LNCaP clone FGC (cell line): ENCODE measurements at regions not wholly inside any gene's neighbourhood (a gene's known extent, or its start where the extent isn't known, plus 50 kb on each side); places are given as distances from the start of the nearest gene placed in this dataset.

ENCODE experiments used
- DNase-seq: peaks from one replicate; pipeline ENCODE4 v3.0.0-alpha.2; 2011; ENCODE audit warnings: low read depth
- H3K4me3 ChIP-seq: 2 replicates; pipeline ENCODE4 v1.5.1; 2011; ENCODE audit warnings: mild to moderate bottlenecking, low read depth, low read length, control low read depth
- TF ChIP-seq, protein P1 (sequence below): IDR thresholded peaks from 2 replicates; pipeline ENCODE4 v1.5.1; 2012; ENCODE audit warnings: mild to moderate bottlenecking; ENCODE audit not compliant: control insufficient read depth, insufficient read depth; ENCODE audit errors: extremely low read depth

GRCh38 chr11:116294630-116295029 is 478.2 kb downstream of the BUD13 start:
- no peak overlapping the region for H3K4me3 ChIP-seq
- no peak for DNase-seq
- TF ChIP-seq, protein P1, sequence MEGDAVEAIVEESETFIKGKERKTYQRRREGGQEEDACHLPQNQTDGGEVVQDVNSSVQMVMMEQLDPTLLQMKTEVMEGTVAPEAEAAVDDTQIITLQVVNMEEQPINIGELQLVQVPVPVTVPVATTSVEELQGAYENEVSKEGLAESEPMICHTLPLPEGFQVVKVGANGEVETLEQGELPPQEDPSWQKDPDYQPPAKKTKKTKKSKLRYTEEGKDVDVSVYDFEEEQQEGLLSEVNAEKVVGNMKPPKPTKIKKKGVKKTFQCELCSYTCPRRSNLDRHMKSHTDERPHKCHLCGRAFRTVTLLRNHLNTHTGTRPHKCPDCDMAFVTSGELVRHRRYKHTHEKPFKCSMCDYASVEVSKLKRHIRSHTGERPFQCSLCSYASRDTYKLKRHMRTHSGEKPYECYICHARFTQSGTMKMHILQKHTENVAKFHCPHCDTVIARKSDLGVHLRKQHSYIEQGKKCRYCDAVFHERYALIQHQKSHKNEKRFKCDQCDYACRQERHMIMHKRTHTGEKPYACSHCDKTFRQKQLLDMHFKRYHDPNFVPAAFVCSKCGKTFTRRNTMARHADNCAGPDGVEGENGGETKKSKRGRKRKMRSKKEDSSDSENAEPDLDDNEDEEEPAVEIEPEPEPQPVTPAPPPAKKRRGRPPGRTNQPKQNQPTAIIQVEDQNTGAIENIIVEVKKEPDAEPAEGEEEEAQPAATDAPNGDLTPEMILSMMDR = no peak

DNA sequence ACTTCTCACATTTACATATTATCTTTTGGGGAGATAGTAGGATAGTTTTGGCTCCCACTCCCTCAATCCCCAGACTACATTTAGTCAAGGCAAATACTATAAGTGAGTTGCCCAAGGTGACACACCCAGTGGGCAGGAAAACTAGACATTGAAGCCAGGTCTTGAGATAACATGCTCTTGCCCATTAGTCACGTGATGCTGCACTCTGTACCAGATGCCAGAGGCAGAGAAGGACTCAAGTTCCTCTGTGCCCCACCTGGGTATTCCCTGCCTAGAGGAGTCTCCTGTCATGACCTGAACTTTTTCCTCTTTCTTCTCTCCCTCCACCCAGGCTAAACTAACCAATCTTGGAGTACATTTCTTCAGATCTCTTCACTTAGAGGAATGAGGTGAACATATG is 484.9 kb downstream of the BUD13 start:
- DNase-seq = no peak
- TF ChIP-seq, protein P1 = no peak
- H3K4me3 ChIP-seq = no peak overlapping the region

DNA sequence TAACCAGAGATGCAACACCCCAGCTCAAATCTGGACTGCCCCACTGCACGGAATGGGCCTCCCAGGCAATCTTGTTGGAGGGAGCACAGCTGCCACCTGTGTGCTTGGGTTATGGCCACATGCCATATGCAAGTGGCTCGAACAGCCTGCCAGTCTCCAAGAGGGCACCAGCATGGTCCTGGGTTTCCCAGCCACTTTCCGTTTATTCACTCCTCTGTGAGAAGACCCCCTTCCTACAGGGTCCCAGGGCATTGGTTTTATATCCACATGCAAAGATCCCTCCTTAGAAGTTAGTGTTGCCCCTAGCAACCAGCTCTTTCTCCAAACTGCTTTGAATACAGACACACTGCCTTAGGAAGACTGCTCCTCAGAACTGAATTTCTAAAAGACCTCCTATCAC is 487.8 kb downstream of the BUD13 start:
- no peak overlapping the region for H3K4me3 ChIP-seq
- TF ChIP-seq, protein P1 = no peak
- DNase-seq = no peak

DNA sequence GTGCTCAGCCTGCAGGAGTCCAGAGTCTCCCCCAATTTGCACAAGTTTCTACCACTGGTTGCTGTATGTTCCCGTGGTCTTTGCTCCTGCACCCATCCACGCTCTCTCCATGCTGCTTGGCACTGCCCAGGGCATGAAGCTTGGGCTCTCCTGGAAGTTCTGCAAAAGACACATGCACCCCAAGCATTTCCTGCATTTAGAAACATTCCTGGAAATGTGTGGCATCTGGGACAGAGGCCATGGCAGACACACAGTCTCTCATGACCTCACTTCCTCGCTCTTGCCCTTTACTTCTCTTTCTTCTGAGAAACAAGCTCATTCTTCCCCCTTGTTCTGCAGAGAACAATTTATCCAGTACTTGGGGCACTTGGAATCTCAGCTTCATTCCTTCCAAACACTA is 489.5 kb downstream of the BUD13 start:
- TF ChIP-seq, protein P1 = no peak

GRCh38 chr11:116282481-116282880 is 490.3 kb downstream of the BUD13 start:
- H3K4me3 ChIP-seq = no peak overlapping the region
- DNase-seq = no peak
- TF ChIP-seq, protein P1 = no peak

More for the DNA sequence above, 489.5 kb downstream of the BUD13 start:
- no peak overlapping the region for H3K4me3 ChIP-seq
- no peak for DNase-seq

DNA sequence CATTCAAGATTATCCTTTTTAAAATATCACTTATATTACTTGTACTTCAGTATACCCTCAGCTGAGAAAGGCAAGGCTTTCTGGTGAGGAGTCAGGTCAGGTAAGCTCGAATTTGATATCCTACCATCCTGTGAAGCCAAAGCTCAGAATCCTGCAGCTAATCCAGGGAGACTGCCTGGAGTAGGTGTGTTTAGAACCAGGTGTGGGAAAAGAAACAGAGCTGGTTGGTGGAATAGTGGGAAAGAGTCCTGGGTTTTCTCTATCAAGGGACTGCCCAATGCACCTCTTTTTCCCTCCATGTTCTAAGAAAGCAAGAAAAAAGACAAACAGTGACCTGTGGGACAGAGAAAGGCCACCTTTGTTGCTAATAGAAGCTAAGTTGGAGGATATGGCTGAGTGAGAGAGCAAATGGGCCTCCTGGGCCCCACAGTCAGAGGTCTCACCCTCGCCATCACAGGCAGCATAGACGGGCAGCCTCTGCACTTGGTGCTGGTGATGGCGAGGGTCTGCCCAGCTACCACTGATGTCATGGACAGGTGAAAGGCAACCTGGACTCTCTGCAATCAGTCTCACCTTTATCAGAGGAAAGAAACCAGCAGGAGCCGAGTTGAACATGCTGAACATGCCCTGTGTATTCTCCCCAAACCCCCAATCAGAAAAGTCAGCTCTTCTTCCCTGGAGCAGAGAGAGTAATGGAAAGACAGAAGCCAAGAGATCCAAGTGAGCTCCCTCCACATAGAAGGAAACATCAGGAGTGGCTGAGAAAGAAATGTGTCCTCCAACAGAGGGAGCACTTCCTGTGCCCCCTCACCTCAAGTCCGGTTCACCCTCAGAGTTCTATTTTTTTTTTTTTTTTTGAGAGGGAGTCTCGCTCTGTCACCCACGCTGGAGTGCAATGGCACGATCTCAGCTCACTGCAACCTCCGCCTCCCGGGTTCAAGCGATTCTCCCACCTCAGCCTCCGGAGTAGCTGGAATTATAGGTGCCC is 491.3 kb downstream of the BUD13 start:
- DNase-seq = no peak
- TF ChIP-seq, protein P1 = peak; percentile 17; the same call in 1 of the 2 replicates
- H3K4me3 ChIP-seq = no peak overlapping the region
